ENCODE measurements at regions not wholly inside any gene's neighbourhood (a gene's known extent, or its start where the extent isn't known, plus 50 kb on each side); places are given as distances from the start of the nearest gene placed in this dataset.

DNA sequence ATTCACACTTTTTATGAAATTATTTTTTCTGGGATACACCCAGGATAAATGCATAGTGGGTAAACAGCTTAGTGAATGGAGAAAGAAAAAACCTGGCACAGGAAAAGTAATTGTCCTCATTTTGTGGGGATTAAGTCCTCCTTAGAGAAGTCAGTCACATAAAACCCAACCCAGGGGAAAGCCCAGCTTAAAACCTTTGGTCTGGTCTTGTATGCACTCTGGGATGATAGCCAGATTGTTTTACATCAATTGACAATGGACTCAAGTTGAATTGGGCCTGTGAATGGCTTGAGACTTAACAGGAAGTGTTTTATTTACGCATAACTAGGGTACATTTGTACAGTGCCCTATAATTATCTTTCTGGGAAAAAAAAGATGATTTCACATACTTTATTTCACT, 561.3 kb upstream of the GRIA3 start:
- TF ChIP-seq NBN (IDR thresholded peaks at IDR 0.05): no peak
- TF ChIP-seq, protein P1, sequence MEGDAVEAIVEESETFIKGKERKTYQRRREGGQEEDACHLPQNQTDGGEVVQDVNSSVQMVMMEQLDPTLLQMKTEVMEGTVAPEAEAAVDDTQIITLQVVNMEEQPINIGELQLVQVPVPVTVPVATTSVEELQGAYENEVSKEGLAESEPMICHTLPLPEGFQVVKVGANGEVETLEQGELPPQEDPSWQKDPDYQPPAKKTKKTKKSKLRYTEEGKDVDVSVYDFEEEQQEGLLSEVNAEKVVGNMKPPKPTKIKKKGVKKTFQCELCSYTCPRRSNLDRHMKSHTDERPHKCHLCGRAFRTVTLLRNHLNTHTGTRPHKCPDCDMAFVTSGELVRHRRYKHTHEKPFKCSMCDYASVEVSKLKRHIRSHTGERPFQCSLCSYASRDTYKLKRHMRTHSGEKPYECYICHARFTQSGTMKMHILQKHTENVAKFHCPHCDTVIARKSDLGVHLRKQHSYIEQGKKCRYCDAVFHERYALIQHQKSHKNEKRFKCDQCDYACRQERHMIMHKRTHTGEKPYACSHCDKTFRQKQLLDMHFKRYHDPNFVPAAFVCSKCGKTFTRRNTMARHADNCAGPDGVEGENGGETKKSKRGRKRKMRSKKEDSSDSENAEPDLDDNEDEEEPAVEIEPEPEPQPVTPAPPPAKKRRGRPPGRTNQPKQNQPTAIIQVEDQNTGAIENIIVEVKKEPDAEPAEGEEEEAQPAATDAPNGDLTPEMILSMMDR (IDR thresholded peaks at IDR 0.05 in 2 of 3, conservative IDR thresholded peaks at IDR 0.05 in 1 of 3; ENCODE audit: control insufficient read depth in 2 of 3, extremely low read depth in 1 of 3, insufficient read depth in 1 of 3, low read depth in 3 of 3, low read length in 3 of 3): no peak
- TF ChIP-seq, protein P2, sequence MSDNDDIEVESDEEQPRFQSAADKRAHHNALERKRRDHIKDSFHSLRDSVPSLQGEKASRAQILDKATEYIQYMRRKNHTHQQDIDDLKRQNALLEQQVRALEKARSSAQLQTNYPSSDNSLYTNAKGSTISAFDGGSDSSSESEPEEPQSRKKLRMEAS (IDR thresholded peaks at IDR 0.05; ENCODE audit: low read depth, low read length): no peak
- TF ChIP-seq EZH2 (IDR thresholded peaks at IDR 0.05; ENCODE audit: borderline replicate concordance, control insufficient read depth, low read depth, low read length): no peak

Data from GM12878 (cell line).